GM12864 (cell line): ENCODE measurements at regions not wholly inside any gene's neighbourhood (a gene's known extent, or its start where the extent isn't known, plus 50 kb on each side); places are given as distances from the start of the nearest gene placed in this dataset.
"Not testable (repeated sequence)": the region's sequence is repeated elsewhere in the genome, so short reads cannot be mapped to it uniquely, and the experiment has no call there.

Experiments
- DNase-seq: peaks from one replicate; pipeline ENCODE4 v3.0.0-alpha.2; 2011; ENCODE audit warnings: low read depth
- H3K4me3 ChIP-seq: 2 replicates; pipeline ENCODE4 v1.5.1; 2011; ENCODE audit warnings: mild to moderate bottlenecking, low read depth, low read length, control low read depth
- TF ChIP-seq, protein P1 (sequence below): IDR thresholded peaks from 2 replicates; pipeline ENCODE4 v1.5.1; 2011; ENCODE audit warnings: low read depth, mild to moderate bottlenecking, moderate library complexity, low read length, control low read depth, inconsistent platforms; ENCODE audit errors: missing control alignments

DNA sequence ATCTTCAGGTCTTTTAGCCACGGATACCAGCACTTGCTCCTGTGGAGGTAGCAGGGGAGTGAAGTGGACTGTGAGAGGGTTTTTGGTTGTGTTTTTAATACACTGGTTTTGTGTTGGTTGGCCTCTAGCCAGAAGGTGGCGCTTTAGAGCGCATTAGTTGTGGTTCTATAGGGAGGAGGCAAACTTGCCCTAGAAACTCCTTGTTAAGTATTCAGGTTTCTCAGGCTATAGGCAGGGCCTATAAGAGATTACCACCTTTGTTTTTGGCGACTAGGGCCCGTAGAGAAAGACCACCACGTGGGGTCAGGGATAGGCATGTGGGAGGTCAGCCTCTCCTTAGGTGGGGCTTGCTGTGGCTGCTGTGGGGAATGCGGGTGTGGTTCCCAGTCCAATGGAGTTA lies 221.6 kb upstream of the SPANXN4 start:
- no peak for DNase-seq
- TF ChIP-seq, protein P1, sequence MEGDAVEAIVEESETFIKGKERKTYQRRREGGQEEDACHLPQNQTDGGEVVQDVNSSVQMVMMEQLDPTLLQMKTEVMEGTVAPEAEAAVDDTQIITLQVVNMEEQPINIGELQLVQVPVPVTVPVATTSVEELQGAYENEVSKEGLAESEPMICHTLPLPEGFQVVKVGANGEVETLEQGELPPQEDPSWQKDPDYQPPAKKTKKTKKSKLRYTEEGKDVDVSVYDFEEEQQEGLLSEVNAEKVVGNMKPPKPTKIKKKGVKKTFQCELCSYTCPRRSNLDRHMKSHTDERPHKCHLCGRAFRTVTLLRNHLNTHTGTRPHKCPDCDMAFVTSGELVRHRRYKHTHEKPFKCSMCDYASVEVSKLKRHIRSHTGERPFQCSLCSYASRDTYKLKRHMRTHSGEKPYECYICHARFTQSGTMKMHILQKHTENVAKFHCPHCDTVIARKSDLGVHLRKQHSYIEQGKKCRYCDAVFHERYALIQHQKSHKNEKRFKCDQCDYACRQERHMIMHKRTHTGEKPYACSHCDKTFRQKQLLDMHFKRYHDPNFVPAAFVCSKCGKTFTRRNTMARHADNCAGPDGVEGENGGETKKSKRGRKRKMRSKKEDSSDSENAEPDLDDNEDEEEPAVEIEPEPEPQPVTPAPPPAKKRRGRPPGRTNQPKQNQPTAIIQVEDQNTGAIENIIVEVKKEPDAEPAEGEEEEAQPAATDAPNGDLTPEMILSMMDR: peak; percentile 15
- no peak overlapping the region for H3K4me3 ChIP-seq

DNA sequence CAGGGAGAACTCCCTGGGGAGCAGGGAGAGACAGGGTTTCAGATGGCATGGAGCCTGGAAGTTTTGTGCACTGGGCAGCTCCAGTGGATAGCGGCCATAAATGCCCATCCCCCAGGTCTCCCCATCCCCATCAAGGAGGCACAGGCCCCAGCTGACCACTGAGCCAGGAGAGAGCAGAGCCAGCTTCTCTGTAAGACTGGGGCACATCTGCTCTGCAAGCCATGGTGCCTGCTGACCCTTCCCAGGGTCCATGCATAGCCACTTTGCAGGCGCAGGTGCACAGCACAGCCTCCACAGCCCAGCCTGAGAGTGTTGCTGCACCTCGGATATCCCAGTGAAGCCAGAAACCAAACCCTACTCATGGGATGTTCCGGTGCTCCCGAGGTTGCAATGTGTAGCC lies 206.3 kb upstream of the SPANXN4 start:
- DNase-seq: no peak
- TF ChIP-seq, protein P1: no peak
- H3K4me3 ChIP-seq: no peak overlapping the region

DNA sequence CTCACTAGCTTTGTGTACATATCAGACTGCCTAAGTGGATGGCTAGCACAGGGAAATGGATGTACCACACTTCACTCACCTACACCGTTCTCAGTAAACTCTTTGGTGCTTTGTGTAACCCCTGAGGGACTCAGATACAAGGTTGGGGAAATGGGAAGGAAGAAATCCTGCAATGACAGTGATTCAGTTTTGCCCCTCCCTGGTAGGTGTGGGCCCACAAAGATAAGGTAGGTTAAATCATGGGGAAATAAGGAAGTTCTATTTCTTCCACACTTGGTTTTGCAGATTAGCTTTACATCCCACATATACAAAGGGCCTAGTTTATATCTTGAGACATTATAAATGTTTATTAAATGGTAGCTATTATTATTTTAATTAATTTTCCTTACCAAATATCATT lies 197.6 kb upstream of the SPANXN4 start:
- no peak for DNase-seq
- TF ChIP-seq, protein P1: no peak
- H3K4me3 ChIP-seq: no peak overlapping the region

DNA sequence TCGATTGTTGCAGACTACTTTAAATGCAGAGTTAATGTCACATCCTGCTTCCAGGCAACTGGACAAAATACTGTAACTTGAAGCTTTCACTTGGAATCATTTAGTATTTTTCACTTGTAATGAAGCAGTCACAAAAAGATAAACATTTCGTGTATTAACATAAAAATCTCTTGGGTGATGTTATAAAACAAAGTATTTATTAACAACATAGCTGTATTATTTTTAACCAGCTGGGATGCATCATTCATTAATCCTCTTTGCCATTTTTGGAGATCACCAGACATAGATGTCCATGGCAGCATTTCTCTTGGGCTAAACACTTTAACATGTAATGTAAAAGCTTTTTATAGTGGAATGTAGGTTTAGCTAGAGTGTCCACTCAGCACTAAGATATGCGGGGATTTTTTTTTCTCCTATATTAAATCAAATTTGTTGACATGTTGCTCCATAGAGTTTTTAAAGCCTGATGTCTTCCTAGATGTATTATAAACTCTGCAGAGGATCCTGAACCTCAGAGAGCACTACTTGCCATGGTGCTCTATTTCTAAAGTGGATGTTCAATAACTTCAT lies 193.7 kb upstream of the SPANXN4 start:
- TF ChIP-seq, protein P1: no peak
- H3K4me3 ChIP-seq: no peak overlapping the region
- DNase-seq: no peak

DNA sequence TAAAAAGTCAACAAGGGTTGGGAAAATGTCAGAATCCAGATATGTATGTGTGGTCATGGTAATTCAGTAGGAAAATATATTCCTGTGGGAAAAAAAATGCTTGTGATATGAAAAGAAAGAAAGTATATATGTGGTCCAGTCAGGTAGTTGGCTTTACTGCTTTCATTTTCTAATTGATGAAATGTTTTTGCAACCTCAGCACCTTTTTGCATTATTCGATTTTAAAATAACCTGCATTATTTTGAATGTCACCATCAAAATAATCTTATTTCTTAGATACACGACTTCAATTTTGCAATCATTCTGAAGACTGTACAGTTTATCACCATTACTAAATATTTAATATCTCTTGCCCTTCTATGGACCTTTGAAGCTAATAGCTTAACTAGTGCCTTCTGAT lies 170.8 kb upstream of the SPANXN4 start:
- H3K4me3 ChIP-seq: no peak overlapping the region
- TF ChIP-seq, protein P1: no peak
- no peak for DNase-seq

DNA sequence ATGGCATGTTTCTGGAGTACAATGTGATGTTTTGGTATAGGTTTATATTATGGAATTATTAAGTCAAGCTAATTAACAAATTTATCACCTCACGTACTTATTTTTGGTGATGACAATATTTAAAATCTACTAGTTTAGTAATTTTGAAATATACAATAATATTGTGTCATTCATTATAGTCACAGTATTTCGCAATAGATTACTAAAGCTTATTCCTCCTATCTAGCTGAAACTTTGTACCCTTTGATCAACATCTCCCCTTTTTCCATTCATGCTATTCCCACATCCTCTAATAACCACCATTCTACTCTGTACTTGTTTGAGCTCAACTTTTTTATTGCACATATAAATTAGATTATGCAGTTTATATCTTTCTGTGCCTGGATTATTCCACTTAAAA lies 164.8 kb upstream of the SPANXN4 start:
- no peak for DNase-seq
- H3K4me3 ChIP-seq: no peak overlapping the region
- TF ChIP-seq, protein P1: no peak

DNA sequence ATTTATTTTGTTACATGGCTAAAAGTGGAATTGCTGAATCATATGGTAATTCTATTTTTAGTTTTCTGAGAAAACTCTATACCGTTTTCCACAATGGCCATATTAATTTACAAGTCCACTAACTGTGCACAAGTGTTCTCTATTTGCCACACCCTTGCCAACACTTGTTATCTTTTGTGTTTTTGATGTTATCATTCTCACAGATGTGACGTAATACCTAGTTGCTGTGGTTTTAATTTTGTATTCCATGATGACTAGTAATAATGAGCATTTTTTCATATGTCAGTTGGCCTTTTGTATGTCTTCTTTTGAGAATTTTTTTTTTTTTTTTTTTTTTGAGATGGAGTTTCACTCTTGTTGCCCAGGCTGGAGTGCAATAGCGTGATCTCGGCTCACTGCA lies 164.2 kb upstream of the SPANXN4 start:
- TF ChIP-seq, protein P1: no peak
- no peak for DNase-seq
- no peak overlapping the region for H3K4me3 ChIP-seq

DNA sequence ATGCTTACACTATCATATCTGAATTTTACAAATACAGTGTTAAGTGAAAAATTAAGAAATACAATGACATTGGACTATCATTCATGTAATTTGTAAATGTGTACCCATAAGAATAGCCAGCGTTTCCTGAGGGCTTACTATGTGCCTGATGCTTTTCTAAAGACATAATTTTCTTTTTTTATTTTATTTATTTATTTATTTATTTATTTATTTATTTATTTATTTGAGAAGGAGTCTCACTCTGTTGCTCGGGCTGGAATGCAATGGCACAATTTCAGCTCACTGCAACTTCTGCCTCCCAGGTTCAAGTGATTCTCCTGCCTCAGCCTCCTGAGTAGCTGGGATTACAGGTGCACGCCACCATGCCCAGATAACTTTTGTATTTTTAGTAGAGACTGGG lies 159.5 kb upstream of the SPANXN4 start:
- not testable (repeated sequence) for H3K4me3 ChIP-seq, DNase-seq
